ENCODE measurements at regions not wholly inside any gene's neighbourhood (a gene's known extent, or its start where the extent isn't known, plus 50 kb on each side); places are given as distances from the start of the nearest gene placed in this dataset.

DNA sequence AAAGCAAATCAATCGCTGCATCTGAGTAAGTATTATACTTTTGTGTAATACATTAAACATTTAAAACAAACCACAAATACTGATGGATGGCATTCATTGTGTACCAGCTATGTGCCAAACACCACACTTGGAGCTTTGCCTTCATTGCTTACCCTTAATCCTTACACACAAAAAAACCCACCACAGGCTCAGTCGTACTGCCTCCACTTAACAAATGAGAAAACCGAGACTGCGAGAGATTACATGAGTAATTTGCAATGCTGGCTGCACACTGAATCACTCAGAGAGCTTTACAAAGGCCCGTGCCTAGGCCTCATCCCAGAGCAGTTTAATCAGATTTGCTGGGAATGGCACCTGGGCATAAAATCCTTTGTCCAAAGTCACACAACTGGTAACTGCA is 130.5 kb downstream of the EDN1 start:
- Histone ChIP-seq H3K27ac (no peak overlapping the region), H3K4me3 (no peak overlapping the region)
- no peak for DNase-seq (ENCODE audit: low spot score)
- TF ChIP-seq, protein P1, sequence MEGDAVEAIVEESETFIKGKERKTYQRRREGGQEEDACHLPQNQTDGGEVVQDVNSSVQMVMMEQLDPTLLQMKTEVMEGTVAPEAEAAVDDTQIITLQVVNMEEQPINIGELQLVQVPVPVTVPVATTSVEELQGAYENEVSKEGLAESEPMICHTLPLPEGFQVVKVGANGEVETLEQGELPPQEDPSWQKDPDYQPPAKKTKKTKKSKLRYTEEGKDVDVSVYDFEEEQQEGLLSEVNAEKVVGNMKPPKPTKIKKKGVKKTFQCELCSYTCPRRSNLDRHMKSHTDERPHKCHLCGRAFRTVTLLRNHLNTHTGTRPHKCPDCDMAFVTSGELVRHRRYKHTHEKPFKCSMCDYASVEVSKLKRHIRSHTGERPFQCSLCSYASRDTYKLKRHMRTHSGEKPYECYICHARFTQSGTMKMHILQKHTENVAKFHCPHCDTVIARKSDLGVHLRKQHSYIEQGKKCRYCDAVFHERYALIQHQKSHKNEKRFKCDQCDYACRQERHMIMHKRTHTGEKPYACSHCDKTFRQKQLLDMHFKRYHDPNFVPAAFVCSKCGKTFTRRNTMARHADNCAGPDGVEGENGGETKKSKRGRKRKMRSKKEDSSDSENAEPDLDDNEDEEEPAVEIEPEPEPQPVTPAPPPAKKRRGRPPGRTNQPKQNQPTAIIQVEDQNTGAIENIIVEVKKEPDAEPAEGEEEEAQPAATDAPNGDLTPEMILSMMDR (IDR thresholded peaks at IDR 0.05) = no peak

DNA sequence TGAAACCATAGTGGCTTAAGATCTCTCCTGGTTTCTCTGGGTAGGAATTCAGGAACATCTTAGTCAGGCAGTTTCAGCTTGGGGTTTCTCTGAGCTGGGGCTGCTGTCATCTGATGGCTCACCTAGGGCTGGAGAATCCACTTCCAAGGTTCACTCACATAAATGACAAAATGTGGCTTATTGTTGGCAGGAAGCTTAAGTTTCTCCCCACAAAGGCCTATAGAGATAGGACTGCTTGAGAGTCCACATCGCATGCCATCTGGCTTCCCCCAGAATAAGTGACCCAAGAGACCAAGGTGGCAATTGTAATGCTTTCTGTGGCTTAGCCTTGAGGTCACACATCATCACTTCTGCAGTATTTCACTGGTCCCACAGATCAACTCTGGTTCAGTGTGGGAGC is 131.4 kb downstream of the EDN1 start:
- H3K4me3 ChIP-seq = no peak overlapping the region
- TF ChIP-seq, protein P1 (IDR thresholded peaks at IDR 0.05) = no peak
- no peak overlapping the region for H3K27ac ChIP-seq
- no peak for DNase-seq (ENCODE audit: low spot score)

DNA sequence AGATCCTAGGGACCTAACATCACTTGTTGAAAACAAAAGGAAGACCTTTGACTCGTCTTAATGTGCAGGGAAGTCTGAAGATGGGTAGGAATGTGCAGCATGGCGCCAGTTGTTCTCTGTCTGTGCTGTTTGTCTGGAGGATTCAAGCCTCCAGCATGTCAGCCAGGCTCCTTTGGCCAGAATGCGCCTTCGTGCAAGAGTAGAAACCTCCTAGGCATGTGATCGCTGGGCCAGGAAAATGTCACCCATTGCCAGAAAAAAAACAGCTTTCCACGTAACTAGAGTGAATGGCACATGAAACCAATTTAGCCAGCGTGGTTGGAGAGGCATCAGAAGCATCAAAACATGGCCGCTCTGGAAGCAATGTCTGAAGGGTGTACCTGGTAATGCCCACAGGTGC is 132.7 kb downstream of the EDN1 start:
- Histone ChIP-seq H3K27ac (peak overlapping the region in 1 of 2 donors; percentile 70), H3K4me3 (no peak overlapping the region)
- no peak for DNase-seq (ENCODE audit: low spot score)
- TF ChIP-seq, protein P1 (IDR thresholded peaks at IDR 0.05) = no peak

DNA sequence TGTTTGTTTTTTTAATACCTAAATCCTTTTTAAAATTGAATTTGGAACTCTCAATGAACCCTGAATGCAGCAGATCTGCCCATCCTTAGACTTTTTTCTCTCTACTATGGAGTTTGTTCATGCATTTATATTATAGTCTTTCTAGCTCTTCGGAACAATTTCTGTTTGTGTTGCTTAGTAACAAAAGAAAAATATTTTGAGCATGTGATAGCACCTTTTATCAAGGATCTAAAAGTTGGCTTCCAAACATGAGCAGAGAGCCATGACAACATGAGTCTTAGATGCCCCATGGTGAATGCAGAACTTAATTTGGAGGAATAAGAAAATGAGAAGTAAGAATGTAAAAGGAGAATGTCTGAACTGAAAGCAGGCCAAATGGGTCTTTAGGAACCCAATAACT is 133.7 kb downstream of the EDN1 start:
- Histone ChIP-seq H3K4me3 (no peak overlapping the region), H3K27ac (peak overlapping the region in 1 of 2 donors; percentile 70)
- DNase-seq (ENCODE audit: low spot score) = no peak
- TF ChIP-seq, protein P1 (IDR thresholded peaks at IDR 0.05) = no peak

DNA sequence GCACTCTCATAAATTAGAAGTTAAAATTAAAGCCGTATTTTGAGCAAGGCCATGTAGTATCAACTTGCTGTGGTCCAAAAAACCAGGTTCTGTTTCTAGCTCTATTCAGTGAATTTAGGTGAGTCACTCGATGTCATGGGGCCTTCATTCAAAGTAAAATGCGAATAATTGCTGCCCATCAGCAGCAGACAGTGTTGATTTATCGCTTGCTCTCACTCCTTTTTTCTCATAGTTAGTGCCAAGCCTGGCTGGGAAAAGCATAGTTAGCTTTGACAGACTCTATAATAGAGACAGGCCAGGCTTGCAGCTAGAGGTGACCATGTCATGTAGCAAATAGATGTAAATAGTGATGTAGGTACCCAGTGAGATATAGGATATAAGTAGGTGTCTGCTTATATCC is 136.0 kb downstream of the EDN1 start:
- Histone ChIP-seq H3K4me3 (no peak overlapping the region), H3K27ac (peak overlapping the region; percentile 25 to 36)
- TF ChIP-seq, protein P1 (IDR thresholded peaks at IDR 0.05) = no peak
- no peak for DNase-seq (ENCODE audit: low spot score)

DNA sequence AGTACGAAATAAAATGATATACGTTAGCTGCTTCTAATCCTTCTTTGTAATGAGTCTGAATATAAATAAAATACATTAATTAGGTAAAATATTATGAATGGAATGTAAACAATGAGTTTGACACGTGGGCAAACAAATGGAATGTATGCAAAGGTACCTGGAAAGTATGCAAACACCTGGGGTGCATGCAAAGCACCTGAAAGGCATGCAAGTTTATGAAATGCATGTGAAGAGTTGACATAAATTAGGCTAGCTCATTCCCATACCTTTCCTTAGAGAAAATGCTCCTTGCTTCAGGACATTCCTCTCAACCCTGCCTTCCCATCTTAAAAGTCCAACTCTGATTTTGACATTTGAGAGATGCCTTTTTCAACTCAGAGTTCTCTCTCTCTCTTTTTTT is 140.9 kb downstream of the EDN1 start:
- Histone ChIP-seq H3K4me3 (no peak overlapping the region), H3K27ac (no peak overlapping the region)
- no peak for DNase-seq (ENCODE audit: low spot score)
- TF ChIP-seq, protein P1 (IDR thresholded peaks at IDR 0.05) = no peak

DNA sequence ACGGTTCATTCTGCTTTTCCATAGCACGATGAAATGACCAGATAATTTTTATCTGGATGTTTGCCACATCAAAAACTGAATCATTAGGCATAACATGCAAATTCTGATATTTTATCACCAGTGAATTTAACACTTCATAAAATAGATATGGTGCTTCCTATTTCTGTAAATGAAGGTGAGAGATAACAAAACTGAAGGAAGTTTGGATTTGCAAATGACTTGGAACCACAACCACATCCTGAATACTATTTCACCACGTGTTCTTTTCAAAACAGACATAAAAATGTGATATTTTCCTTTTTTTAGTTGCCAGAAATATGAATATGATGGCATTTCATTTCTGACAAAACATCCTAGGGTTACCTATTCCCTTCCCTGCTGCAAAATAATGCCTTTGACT is 146.1 kb downstream of the EDN1 start:
- TF ChIP-seq, protein P1 (IDR thresholded peaks at IDR 0.05) = no peak
- no peak for DNase-seq (ENCODE audit: low spot score)
- H3K4me3 ChIP-seq = no peak overlapping the region
- H3K27ac ChIP-seq = no peak overlapping the region

All from coronary artery (tissue), 2 donors.